Ishikawa (cell line): ENCODE measurements at regions not wholly inside any gene's neighbourhood (a gene's known extent, or its start where the extent isn't known, plus 50 kb on each side); places are given as distances from the start of the nearest gene placed in this dataset.

Source experiments
- EP300 ChIP-seq: IDR thresholded peaks from 2 replicates; pipeline ENCODE4 v1.6.1; 2012; ENCODE audit warnings: borderline replicate concordance
- TF ChIP-seq, protein P1 (sequence below): IDR thresholded peaks from 2 replicates; pipeline ENCODE4 v1.6.1; 2012; ENCODE audit warnings: low read depth, mild to moderate bottlenecking

DNA sequence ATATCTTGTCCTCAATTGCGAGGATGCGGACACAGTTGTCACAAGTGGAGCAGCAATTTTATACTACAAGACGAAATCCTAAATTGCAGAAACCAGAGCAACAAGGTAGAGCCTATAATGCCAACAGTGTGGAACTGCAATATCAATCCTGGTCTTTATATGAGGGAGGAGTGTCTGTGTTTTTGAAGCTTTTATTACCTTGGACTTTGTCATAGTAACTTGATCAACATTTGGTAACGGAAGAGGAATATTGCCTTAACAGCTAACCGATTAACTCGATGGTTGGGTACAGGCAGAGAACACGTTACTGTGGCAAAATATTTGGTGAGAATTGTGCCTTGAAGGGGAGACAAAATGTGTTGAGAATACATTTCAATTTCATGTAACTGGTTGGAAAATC is 661.5 kb downstream of the FGF9 start:
- TF ChIP-seq, protein P1, sequence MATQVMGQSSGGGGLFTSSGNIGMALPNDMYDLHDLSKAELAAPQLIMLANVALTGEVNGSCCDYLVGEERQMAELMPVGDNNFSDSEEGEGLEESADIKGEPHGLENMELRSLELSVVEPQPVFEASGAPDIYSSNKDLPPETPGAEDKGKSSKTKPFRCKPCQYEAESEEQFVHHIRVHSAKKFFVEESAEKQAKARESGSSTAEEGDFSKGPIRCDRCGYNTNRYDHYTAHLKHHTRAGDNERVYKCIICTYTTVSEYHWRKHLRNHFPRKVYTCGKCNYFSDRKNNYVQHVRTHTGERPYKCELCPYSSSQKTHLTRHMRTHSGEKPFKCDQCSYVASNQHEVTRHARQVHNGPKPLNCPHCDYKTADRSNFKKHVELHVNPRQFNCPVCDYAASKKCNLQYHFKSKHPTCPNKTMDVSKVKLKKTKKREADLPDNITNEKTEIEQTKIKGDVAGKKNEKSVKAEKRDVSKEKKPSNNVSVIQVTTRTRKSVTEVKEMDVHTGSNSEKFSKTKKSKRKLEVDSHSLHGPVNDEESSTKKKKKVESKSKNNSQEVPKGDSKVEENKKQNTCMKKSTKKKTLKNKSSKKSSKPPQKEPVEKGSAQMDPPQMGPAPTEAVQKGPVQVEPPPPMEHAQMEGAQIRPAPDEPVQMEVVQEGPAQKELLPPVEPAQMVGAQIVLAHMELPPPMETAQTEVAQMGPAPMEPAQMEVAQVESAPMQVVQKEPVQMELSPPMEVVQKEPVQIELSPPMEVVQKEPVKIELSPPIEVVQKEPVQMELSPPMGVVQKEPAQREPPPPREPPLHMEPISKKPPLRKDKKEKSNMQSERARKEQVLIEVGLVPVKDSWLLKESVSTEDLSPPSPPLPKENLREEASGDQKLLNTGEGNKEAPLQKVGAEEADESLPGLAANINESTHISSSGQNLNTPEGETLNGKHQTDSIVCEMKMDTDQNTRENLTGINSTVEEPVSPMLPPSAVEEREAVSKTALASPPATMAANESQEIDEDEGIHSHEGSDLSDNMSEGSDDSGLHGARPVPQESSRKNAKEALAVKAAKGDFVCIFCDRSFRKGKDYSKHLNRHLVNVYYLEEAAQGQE = no peak
- TF ChIP-seq EP300 = no peak
